Hepatocyte (in vitro differentiated cells): ENCODE measurements at regions not wholly inside any gene's neighbourhood (a gene's known extent, or its start where the extent isn't known, plus 50 kb on each side); places are given as distances from the start of the nearest gene placed in this dataset.

Source experiments
- DNase-seq: peaks from one replicate; pipeline ENCODE4 v3.0.0-alpha.2; 2016; ENCODE audit warnings: low spot score
- H2AFZ ChIP-seq: fragments of 200-600 bp; sonication (generic); 2 replicates; pipeline ENCODE4 v1.6.0; 2016; ENCODE audit warnings: antibody characterized with exemption, mild to moderate bottlenecking
- H3K27ac ChIP-seq: fragments of 200-600 bp; sonication (generic); 2 replicates; pipeline ENCODE4 v1.5.1; 2016; ENCODE audit warnings: mild to moderate bottlenecking
- H3K27me3 ChIP-seq: fragments of 200-600 bp; sonication (generic); 2 replicates; pipeline ENCODE4 v1.6.1; 2016
- H3K36me3 ChIP-seq: fragments of 200-600 bp; sonication (generic); replicated peaks from 2 replicates; pipeline ENCODE4 v1.5.1; 2016; ENCODE audit warnings: low read depth; ENCODE audit not compliant: insufficient read depth
- H3K4me1 ChIP-seq: fragments of 200-600 bp; sonication (generic); 2 replicates; pipeline ENCODE4 v1.5.1; 2016; ENCODE audit warnings: mild to moderate bottlenecking, moderate library complexity; ENCODE audit not compliant: insufficient read depth
- H3K4me2 ChIP-seq: fragments of 200-600 bp; sonication (generic); 2 replicates; pipeline ENCODE4 v1.6.0; 2016
- H3K4me3 ChIP-seq: fragments of 200-600 bp; sonication (generic); 2 replicates; pipeline ENCODE4 v1.5.1; 2016; ENCODE audit warnings: mild to moderate bottlenecking
- H3K79me2 ChIP-seq: fragments of 200-600 bp; sonication (generic); 2 replicates; pipeline ENCODE4 v1.6.0; 2017; ENCODE audit warnings: mild to moderate bottlenecking
- H3K9me2 ChIP-seq: fragments of 200-600 bp; sonication (generic); replicated peaks from 2 replicates; pipeline ENCODE4 v1.6.0; 2017; ENCODE audit warnings: mild to moderate bottlenecking; ENCODE audit not compliant: insufficient read depth
- H3K9me3 ChIP-seq: fragments of 200-600 bp; sonication (generic); 2 replicates; pipeline ENCODE4 v1.5.1; 2016; ENCODE audit warnings: low read depth, mild to moderate bottlenecking
- H4K20me1 ChIP-seq: fragments of 200-600 bp; sonication (generic); 2 replicates; pipeline ENCODE4 v1.6.0; 2016; ENCODE audit warnings: mild to moderate bottlenecking; ENCODE audit not compliant: insufficient read depth, poor library complexity, severe bottlenecking
- CTCF ChIP-seq: fragments of 200-600 bp; sonication (generic); IDR thresholded peaks from 2 replicates; pipeline ENCODE4 v1.5.1; 2016; ENCODE audit warnings: antibody characterized with exemption, mild to moderate bottlenecking; ENCODE audit not compliant: poor library complexity
- EZH2 ChIP-seq: fragments of 200-600 bp; sonication (generic); IDR thresholded peaks from 2 replicates; pipeline ENCODE4 v1.6.1; 2016; ENCODE audit warnings: antibody characterized with exemption, mild to moderate bottlenecking, borderline replicate concordance
- EZH2phosphoT487 ChIP-seq: fragments of 200-600 bp; sonication (generic); IDR thresholded peaks from one replicate; pipeline ENCODE4 v1.6.1; 2018; ENCODE audit warnings: antibody characterized with exemption, mild to moderate bottlenecking, low read depth, moderate library complexity; ENCODE audit not compliant: unreplicated experiment, severe bottlenecking
- WGBS: methylation state at CpG from one replicate; pipeline ENCODE4 v1.1.6; 2016; ENCODE audit warnings: low lambda C conversion rate; ENCODE audit errors: missing lambda C conversion rate; 5-methylcytosine and 5-hydroxymethylcytosine counted together

GRCh38 chr15:69604072-69604411 is 151.4 kb downstream of the RPLP1 start:
- no peaks in the 10 kb centered on the region for H3K36me3 ChIP-seq
- H4K20me1 ChIP-seq = no peaks in the 10 kb centered on the region
- no peaks in the 10 kb centered on the region for H3K9me2 ChIP-seq
- peaks cover 4% of the 10 kb centered on the region for H3K4me1 ChIP-seq
- no peak for TF ChIP-seq EZH2
- TF ChIP-seq EZH2phosphoT487 = no peak
- TF ChIP-seq CTCF = peak; percentile 38
- no peaks in the 10 kb centered on the region for H3K9me3 ChIP-seq
- H2AFZ ChIP-seq = no peak overlapping the region
- H3K79me2 ChIP-seq = no peaks in the 10 kb centered on the region
- 17% methylated on average over 4 of the region's 4 CpGs for WGBS
- H3K27ac ChIP-seq = no peak overlapping the region
- peak; percentile 67 for DNase-seq
- H3K4me3 ChIP-seq = no peak overlapping the region
- H3K27me3 ChIP-seq = peaks cover 41% of the 10 kb centered on the region
- no peak overlapping the region for H3K4me2 ChIP-seq

- 85% methylated on average over 5 of the region's 5 CpGs for WGBS
- H3K4me3 ChIP-seq = no peak overlapping the region
- no peaks in the 10 kb centered on the region for H4K20me1 ChIP-seq
- H3K36me3 ChIP-seq = no peaks in the 10 kb centered on the region
- no peak for DNase-seq
- no peaks in the 10 kb centered on the region for H3K79me2 ChIP-seq
- H2AFZ ChIP-seq = no peak overlapping the region
- no peak overlapping the region for H3K4me2 ChIP-seq
- no peaks in the 10 kb centered on the region for H3K9me3 ChIP-seq
- no peak overlapping the region for H3K27ac ChIP-seq
- H3K27me3 ChIP-seq = peaks cover 20% of the 10 kb centered on the region
- H3K9me2 ChIP-seq = no peaks in the 10 kb centered on the region
- no peak for TF ChIP-seq CTCF
- TF ChIP-seq EZH2phosphoT487 = no peak
- no peak for TF ChIP-seq EZH2
- peaks cover 4% of the 10 kb centered on the region for H3K4me1 ChIP-seq
Measured at GRCh38 chr15:69606144-69606543, 153.5 kb downstream of the RPLP1 start.

- H4K20me1 ChIP-seq = no peaks in the 10 kb centered on the region
- H3K79me2 ChIP-seq = no peaks in the 10 kb centered on the region
- no peaks in the 10 kb centered on the region for H3K36me3 ChIP-seq
- peaks cover 4% of the 10 kb centered on the region for H3K4me1 ChIP-seq
- TF ChIP-seq EZH2phosphoT487 = no peak
- TF ChIP-seq CTCF = no peak
- no peak for TF ChIP-seq EZH2
- H2AFZ ChIP-seq = no peak overlapping the region
- no peak overlapping the region for H3K4me3 ChIP-seq
- no peak overlapping the region for H3K4me2 ChIP-seq
- H3K27ac ChIP-seq = no peak overlapping the region
- peaks cover 16% of the 10 kb centered on the region for H3K27me3 ChIP-seq
- DNase-seq = no peak
- no peaks in the 10 kb centered on the region for H3K9me3 ChIP-seq
- 80% methylated on average over 11 of the region's 11 CpGs for WGBS
- no peaks in the 10 kb centered on the region for H3K9me2 ChIP-seq
Measured at GRCh38 chr15:69606921-69607500, 154.4 kb downstream of the RPLP1 start.

- Histone ChIP-seq H3K9me3 (no peaks in the 10 kb centered on the region), H3K4me3 (no peak overlapping the region), H3K27me3 (peaks cover 16% of the 10 kb centered on the region), H3K36me3 (no peaks in the 10 kb centered on the region), H2AFZ (no peak overlapping the region), H4K20me1 (no peaks in the 10 kb centered on the region), H3K4me1 (peaks cover 4% of the 10 kb centered on the region), H3K9me2 (no peaks in the 10 kb centered on the region), H3K79me2 (no peaks in the 10 kb centered on the region), H3K27ac (no peak overlapping the region), H3K4me2 (no peak overlapping the region)
- TF ChIP-seq EZH2phosphoT487 (no peak), CTCF (no peak), EZH2 (no peak)
- DNase-seq = no peak
- 90% methylated on average over 4 of the region's 4 CpGs for WGBS
Measured at GRCh38 chr15:69608661-69609060, 156.0 kb downstream of the RPLP1 start.
